ENCODE measurements at regions not wholly inside any gene's neighbourhood (a gene's known extent, or its start where the extent isn't known, plus 50 kb on each side); places are given as distances from the start of the nearest gene placed in this dataset.

GRCh38 chr5:172568308-172568910 is 72.7 kb upstream of the NEURL1B start:
- intact Hi-C loops (cut with DNase I; ENCODE audit: low total_unique reads): loop anchor here (10.0 kb wide), 1 partner anchor 66 kb away; no protein-coding TSS in a partner anchor
- no peak for DNase-seq
- H3K4me1 ChIP-seq: no peaks in the 10 kb centered on the region
- no peak overlapping the region for H3K4me3 ChIP-seq
- no peaks in the 10 kb centered on the region for H3K9me3 ChIP-seq
- H3K36me3 ChIP-seq: no peaks in the 10 kb centered on the region
- no peaks in the 10 kb centered on the region for H3K27me3 ChIP-seq
- TF ChIP-seq CTCF (IDR thresholded peaks at IDR 0.05): no peak
- H3K27ac ChIP-seq: no peak overlapping the region

- Histone ChIP-seq H3K27me3 (no peaks in the 10 kb centered on the region), H3K4me3 (no peak overlapping the region), H3K4me1 (no peaks in the 10 kb centered on the region), H3K9me3 (no peaks in the 10 kb centered on the region), H3K27ac (no peak overlapping the region), H3K36me3 (no peaks in the 10 kb centered on the region)
- intact Hi-C loops (cut with DNase I; ENCODE audit: low total_unique reads): loop anchor here (10.0 kb wide), 1 partner anchor 67 kb away; no protein-coding TSS in a partner anchor
- no peak for DNase-seq
- TF ChIP-seq CTCF (IDR thresholded peaks at IDR 0.05): no peak
Observed at GRCh38 chr5:172567843-172568242, 73.2 kb upstream of the NEURL1B start.

GRCh38 chr5:172567294-172567693 is 73.8 kb upstream of the NEURL1B start:
- DNase-seq: no peak
- Histone ChIP-seq H3K27ac (no peak overlapping the region), H3K36me3 (no peaks in the 10 kb centered on the region), H3K4me3 (no peak overlapping the region), H3K4me1 (no peaks in the 10 kb centered on the region), H3K9me3 (no peaks in the 10 kb centered on the region), H3K27me3 (no peaks in the 10 kb centered on the region)
- intact Hi-C loops (cut with DNase I; ENCODE audit: low total_unique reads): loop anchor here (10.0 kb wide), 1 partner anchor 68 kb away; no protein-coding TSS in a partner anchor
- no peak for TF ChIP-seq CTCF (IDR thresholded peaks at IDR 0.05)

- Histone ChIP-seq H3K27me3 (no peaks in the 10 kb centered on the region), H3K4me3 (no peak overlapping the region), H3K27ac (no peak overlapping the region), H3K4me1 (no peaks in the 10 kb centered on the region), H3K9me3 (no peaks in the 10 kb centered on the region), H3K36me3 (no peaks in the 10 kb centered on the region)
- no peak for DNase-seq
- intact Hi-C loops (cut with DNase I; ENCODE audit: low total_unique reads): loop anchor here (10.0 kb wide), 1 partner anchor 69 kb away; no protein-coding TSS in a partner anchor
- no peak for TF ChIP-seq CTCF (IDR thresholded peaks at IDR 0.05)
Observed at GRCh38 chr5:172565931-172566665, 75.0 kb upstream of the NEURL1B start.

- H3K9me3 ChIP-seq: no peaks in the 10 kb centered on the region
- H3K4me1 ChIP-seq: no peaks in the 10 kb centered on the region
- H3K27me3 ChIP-seq: no peaks in the 10 kb centered on the region
- intact Hi-C loops (cut with DNase I; ENCODE audit: low total_unique reads): loop anchor here (10.0 kb wide), 1 partner anchor 69 kb away; no protein-coding TSS in a partner anchor
- H3K4me3 ChIP-seq: no peak overlapping the region
- TF ChIP-seq CTCF (IDR thresholded peaks at IDR 0.05): no peak
- no peaks in the 10 kb centered on the region for H3K36me3 ChIP-seq
- H3K27ac ChIP-seq: no peak overlapping the region
- DNase-seq: no peak
Observed at GRCh38 chr5:172565455-172565854, 75.6 kb upstream of the NEURL1B start.
